Lower leg skin (tissue), 4 donors: ENCODE measurements at regions not wholly inside any gene's neighbourhood (a gene's known extent, or its start where the extent isn't known, plus 50 kb on each side); places are given as distances from the start of the nearest gene placed in this dataset.

Experiments used
- DNase-seq, 2 donors: peaks; one replicate each; pipeline ENCODE4 v3.0.0-alpha.2; 2019; ENCODE audit warnings: low spot score in 2 of 2
- H3K4me3 ChIP-seq: fragments of 200-600 bp; sonication (generic); 2 replicates; pipeline ENCODE4 v1.5.1; 2017; ENCODE audit warnings: mild to moderate bottlenecking, low read depth; ENCODE audit not compliant: poor library complexity, severe bottlenecking
- CTCF ChIP-seq, 3 donors: fragments of 450-650 bp; IDR thresholded peaks; one replicate each; pipeline ENCODE4 v1.5.1; 2016; ENCODE audit warnings: antibody characterized with exemption in 3 of 3, mild to moderate bottlenecking in 3 of 3, moderate library complexity in 2 of 3
- POLR2A ChIP-seq, 2 donors: fragments of 450-650 bp; IDR thresholded peaks; one replicate each; pipeline ENCODE4 v1.6.1; 2016 to 2017; ENCODE audit warnings: antibody characterized with exemption in 2 of 2, mild to moderate bottlenecking in 1 of 2, moderate library complexity in 1 of 2
- WGBS, 2 donors: methylation state at CpG; one replicate each; pipeline ENCODE4 v1.1.5; 2018; 5-methylcytosine and 5-hydroxymethylcytosine counted together
- intact Hi-C: fragments of 100-400 bp; cut with DNase I; formaldehyde crosslinking; loops from one replicate; pipeline ENCODE4 v1.15.0; 2023; ENCODE audit warnings: low total_unique reads

DNA sequence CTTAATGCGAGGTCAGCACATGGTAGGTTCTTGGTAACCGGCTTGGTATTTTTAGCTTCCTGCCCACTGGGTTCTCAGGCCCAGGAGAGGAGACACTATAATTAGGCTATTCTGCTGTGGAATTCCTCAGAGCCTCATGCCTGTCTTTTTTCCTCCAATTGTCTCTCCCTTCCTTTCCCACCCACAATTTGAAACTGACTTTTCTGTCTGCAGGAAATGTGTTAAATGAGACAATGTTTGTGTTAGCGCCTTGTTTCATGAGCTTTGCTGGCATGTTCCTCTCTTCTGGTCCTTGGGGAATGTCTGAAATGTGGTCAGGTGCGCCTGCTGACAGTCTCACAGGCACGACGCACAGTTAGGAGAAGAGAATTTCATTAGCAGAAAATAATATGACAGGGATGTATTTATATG, 223.6 kb upstream of the CTNNB1 start:
- WGBS, 2 donors = 70 to 79% methylated on average over 6 of the region's 6 CpGs
- DNase-seq = peak in 1 of 2 donors; percentile 64
- TF ChIP-seq CTCF (IDR thresholded peaks at IDR 0.05) = no peak
- TF ChIP-seq POLR2A (IDR thresholded peaks at IDR 0.05) = no peak
- intact Hi-C loops = no loop called here
- H3K4me3 ChIP-seq = no peak overlapping the region

- WGBS, 2 donors = 66 to 75% methylated on average over 2 of the region's 2 CpGs
- intact Hi-C loops = no loop called here
- H3K4me3 ChIP-seq = no peak overlapping the region
- no peak for TF ChIP-seq POLR2A (IDR thresholded peaks at IDR 0.05)
- no peak for TF ChIP-seq CTCF (IDR thresholded peaks at IDR 0.05)
- DNase-seq = peak in 1 of 2 donors; percentile 10
Observed at GRCh38 chr3:40976241-40976640, 223.1 kb upstream of the CTNNB1 start.

GRCh38 chr3:40978442-40978841, 220.9 kb upstream of the CTNNB1 start:
- no peak for DNase-seq
- TF ChIP-seq CTCF (IDR thresholded peaks at IDR 0.05) = no peak
- no peak for TF ChIP-seq POLR2A (IDR thresholded peaks at IDR 0.05)
- no peak overlapping the region for H3K4me3 ChIP-seq
- WGBS, 2 donors = 57% methylated on average over 2 of the region's 2 CpGs
- intact Hi-C loops = no loop called here

DNA sequence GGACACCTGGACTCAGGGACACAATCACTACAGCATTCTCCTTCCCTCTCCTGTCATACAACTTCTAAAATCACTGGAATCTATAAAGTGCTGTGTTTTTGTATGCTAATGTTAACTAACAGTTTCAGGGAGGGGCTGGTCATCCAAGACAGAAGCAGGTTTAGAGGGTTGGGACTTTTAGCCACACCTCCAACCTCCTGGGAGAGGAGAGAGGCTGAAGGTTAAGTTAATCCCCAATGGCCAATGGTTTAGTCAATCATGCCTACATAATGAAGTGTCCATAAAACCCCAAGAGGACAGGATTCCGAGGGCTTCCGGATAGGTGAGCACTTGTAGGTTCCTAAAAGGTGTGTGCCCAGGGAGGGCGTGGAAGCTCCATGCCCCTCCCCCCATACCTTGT, 219.3 kb upstream of the CTNNB1 start:
- no peak overlapping the region for H3K4me3 ChIP-seq
- TF ChIP-seq CTCF (IDR thresholded peaks at IDR 0.05) (no peak), POLR2A (IDR thresholded peaks at IDR 0.05) (no peak)
- 91 to 97% methylated on average over 3 of the region's 3 CpGs for WGBS, 2 donors
- intact Hi-C loops = no loop called here
- peak in 1 of 2 donors; percentile 21 for DNase-seq

DNA sequence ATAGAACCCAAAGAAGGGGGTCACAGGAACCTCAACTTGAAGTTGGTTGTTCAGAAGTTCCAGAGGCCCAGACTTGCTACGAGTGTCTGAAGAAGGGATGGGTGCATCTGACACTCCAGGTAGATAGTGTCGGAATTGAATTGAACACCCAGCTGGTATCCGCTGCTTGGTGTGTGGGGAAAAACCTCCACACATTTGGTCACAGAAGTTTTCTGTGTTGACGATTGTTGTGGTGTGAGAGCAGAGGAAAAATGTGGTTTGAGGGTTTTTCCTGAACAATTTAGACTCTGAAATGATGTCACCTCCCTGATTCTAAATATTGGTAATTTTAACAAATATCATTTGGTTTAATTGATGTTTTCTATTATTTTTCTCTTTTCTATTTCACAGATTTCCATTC, 218.8 kb upstream of the CTNNB1 start:
- TF ChIP-seq CTCF (IDR thresholded peaks at IDR 0.05) (no peak), POLR2A (IDR thresholded peaks at IDR 0.05) (no peak)
- H3K4me3 ChIP-seq = no peak overlapping the region
- no peak for DNase-seq
- intact Hi-C loops = no loop called here
- 78 to 83% methylated on average over 4 of the region's 4 CpGs for WGBS, 2 donors

- peak in 1 of 2 donors; percentile 14 for DNase-seq
- TF ChIP-seq CTCF (IDR thresholded peaks at IDR 0.05) (no peak), POLR2A (IDR thresholded peaks at IDR 0.05) (no peak)
- 67 to 72% methylated on average over 2 of the region's 2 CpGs for WGBS, 2 donors
- H3K4me3 ChIP-seq = no peak overlapping the region
- intact Hi-C loops = no loop called here
Observed at GRCh38 chr3:40985195-40985594, 214.1 kb upstream of the CTNNB1 start.
